Loucy (cell line): ENCODE measurements at regions not wholly inside any gene's neighbourhood (a gene's known extent, or its start where the extent isn't known, plus 50 kb on each side); places are given as distances from the start of the nearest gene placed in this dataset.

Source experiments
- H2AFZ ChIP-seq: fragments of 200-600 bp; sonication (generic); 2 replicates; pipeline ENCODE4 v1.6.0; 2016; ENCODE audit warnings: antibody characterized with exemption, mild to moderate bottlenecking, low read length, moderate library complexity
- H3F3A ChIP-seq: fragments of 200-600 bp; 2 replicates; pipeline ENCODE4 v1.6.0; 2016; ENCODE audit warnings: antibody characterized with exemption, low read depth, mild to moderate bottlenecking
- H3K27me3 ChIP-seq: fragments of 200-600 bp; sonication (generic); 2 replicates; pipeline ENCODE4 v1.6.1; 2014; ENCODE audit warnings: low read length, mild to moderate bottlenecking; ENCODE audit not compliant: insufficient read depth, poor library complexity, severe bottlenecking
- H3K36me3 ChIP-seq: fragments of 200-600 bp; sonication (generic); 2 replicates; pipeline ENCODE4 v1.6.1; 2016; ENCODE audit warnings: low read length; ENCODE audit not compliant: insufficient read depth
- H3K4me1 ChIP-seq: fragments of 200-600 bp; sonication (generic); 2 replicates; pipeline ENCODE4 v1.5.1; 2014; ENCODE audit warnings: low read length, mild to moderate bottlenecking; ENCODE audit not compliant: insufficient read depth, poor library complexity, severe bottlenecking
- H3K4me2 ChIP-seq: fragments of 200-600 bp; sonication (generic); 2 replicates; pipeline ENCODE4 v1.6.0; 2014; ENCODE audit warnings: antibody characterized with exemption, low read length, low read depth, mild to moderate bottlenecking; ENCODE audit not compliant: poor library complexity, severe bottlenecking
- H3K4me3 ChIP-seq: fragments of 200-600 bp; sonication (generic); 2 replicates; pipeline ENCODE4 v1.5.1; 2014; ENCODE audit warnings: low read length, mild to moderate bottlenecking, mixed read lengths; ENCODE audit not compliant: poor library complexity, severe bottlenecking
- H3K79me2 ChIP-seq: fragments of 200-600 bp; sonication (generic); 2 replicates; pipeline ENCODE4 v1.6.1; 2014; ENCODE audit warnings: low read length; ENCODE audit not compliant: insufficient read depth
- H3K9ac ChIP-seq: fragments of 200-600 bp; sonication (generic); 2 replicates; pipeline ENCODE4 v1.6.0; 2014; ENCODE audit warnings: mild to moderate bottlenecking, low read depth, low read length, moderate library complexity; ENCODE audit not compliant: poor library complexity, severe bottlenecking
- H3K9me2 ChIP-seq: fragments of 200-600 bp; sonication (generic); replicated peaks from 2 replicates; pipeline ENCODE4 v1.6.1; 2016; ENCODE audit warnings: low read depth, low read length, mixed read lengths
- H3K9me3 ChIP-seq: fragments of 200-600 bp; sonication (generic); 2 replicates; pipeline ENCODE4 v1.6.1; 2014; ENCODE audit warnings: mild to moderate bottlenecking, antibody characterized with exemption, low read length, low read depth; ENCODE audit not compliant: insufficient read depth
- H4K20me1 ChIP-seq: fragments of 200-600 bp; sonication (generic); 2 replicates; pipeline ENCODE4 v1.6.0; 2014; ENCODE audit warnings: antibody characterized with exemption, low read length, mild to moderate bottlenecking; ENCODE audit not compliant: insufficient read depth, poor library complexity, severe bottlenecking
- EZH2phosphoT487 ChIP-seq: fragments of 200-600 bp; IDR thresholded peaks from 2 replicates; pipeline ENCODE4 v1.6.1; 2018; ENCODE audit warnings: antibody characterized with exemption, mild to moderate bottlenecking, moderate library complexity, borderline replicate concordance
- TF ChIP-seq, protein P1 (sequence below): fragments of 200-600 bp; sonication (generic); conservative IDR thresholded peaks from 2 replicates; pipeline ENCODE4 v1.5.1; 2014; ENCODE audit warnings: mild to moderate bottlenecking, antibody characterized with exemption, low read length

DNA sequence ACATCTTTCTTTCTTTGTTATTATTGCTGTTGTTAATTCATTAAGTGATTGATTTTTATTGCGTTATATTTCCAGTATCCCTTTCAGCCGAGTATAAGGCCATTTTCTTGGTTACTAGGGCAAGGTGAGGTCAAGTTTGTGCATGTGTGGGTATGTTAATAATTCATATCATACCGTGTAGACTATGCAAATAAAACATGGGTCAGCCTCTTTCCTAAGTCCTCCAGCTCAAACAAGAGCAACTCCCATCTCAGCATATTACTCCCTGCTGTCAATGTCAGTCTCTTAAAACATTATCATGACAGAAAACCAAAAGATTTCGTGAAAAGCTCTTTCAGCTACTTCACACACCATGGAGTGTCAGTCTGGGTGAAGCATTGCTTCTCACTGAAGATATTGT is 103.9 kb upstream of the ST8SIA2 start:
- no peaks in the 10 kb centered on the region for H3K79me2 ChIP-seq
- no peaks in the 10 kb centered on the region for H3K9me2 ChIP-seq
- no peaks in the 10 kb centered on the region for H3F3A ChIP-seq
- H3K4me2 ChIP-seq: no peak overlapping the region
- H3K27me3 ChIP-seq: no peaks in the 10 kb centered on the region
- no peak overlapping the region for H3K4me3 ChIP-seq
- no peak overlapping the region for H2AFZ ChIP-seq
- TF ChIP-seq EZH2phosphoT487: no peak
- TF ChIP-seq, protein P1, sequence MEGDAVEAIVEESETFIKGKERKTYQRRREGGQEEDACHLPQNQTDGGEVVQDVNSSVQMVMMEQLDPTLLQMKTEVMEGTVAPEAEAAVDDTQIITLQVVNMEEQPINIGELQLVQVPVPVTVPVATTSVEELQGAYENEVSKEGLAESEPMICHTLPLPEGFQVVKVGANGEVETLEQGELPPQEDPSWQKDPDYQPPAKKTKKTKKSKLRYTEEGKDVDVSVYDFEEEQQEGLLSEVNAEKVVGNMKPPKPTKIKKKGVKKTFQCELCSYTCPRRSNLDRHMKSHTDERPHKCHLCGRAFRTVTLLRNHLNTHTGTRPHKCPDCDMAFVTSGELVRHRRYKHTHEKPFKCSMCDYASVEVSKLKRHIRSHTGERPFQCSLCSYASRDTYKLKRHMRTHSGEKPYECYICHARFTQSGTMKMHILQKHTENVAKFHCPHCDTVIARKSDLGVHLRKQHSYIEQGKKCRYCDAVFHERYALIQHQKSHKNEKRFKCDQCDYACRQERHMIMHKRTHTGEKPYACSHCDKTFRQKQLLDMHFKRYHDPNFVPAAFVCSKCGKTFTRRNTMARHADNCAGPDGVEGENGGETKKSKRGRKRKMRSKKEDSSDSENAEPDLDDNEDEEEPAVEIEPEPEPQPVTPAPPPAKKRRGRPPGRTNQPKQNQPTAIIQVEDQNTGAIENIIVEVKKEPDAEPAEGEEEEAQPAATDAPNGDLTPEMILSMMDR: no peak
- no peaks in the 10 kb centered on the region for H3K4me1 ChIP-seq
- H3K36me3 ChIP-seq: no peaks in the 10 kb centered on the region
- no peaks in the 10 kb centered on the region for H3K9me3 ChIP-seq
- H3K9ac ChIP-seq: no peak overlapping the region
- no peaks in the 10 kb centered on the region for H4K20me1 ChIP-seq

DNA sequence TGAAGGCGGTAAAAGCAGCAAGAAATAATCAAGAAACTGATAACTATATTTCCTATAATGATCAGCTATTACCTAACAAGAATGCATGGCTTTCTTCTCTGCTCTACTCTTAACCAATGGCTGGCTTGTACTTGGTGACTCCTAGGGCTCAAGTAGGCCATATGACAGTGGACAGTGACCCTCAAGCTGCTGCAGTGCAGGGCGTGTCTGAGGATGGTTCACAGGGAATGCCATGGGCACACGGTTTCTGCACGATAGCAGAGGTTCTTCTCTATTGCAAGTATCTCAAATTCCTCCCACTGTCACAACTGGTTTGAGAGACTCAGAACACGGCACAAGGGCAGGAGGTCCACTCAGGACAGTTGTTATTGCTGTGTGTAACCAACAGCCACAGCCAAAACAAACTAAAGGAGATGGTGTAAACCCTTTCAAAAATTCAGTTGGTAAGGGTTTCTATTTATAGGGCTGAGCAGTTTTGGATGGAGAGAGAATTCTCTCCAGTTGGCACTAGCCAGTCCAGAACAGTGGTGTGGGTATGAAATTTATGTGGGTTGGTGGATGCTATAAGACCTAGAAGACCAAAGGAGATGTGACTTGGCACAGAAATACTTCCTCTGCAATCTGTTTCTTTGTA is 103.2 kb upstream of the ST8SIA2 start:
- TF ChIP-seq, protein P1: no peak
- no peak for TF ChIP-seq EZH2phosphoT487
- H3K9me2 ChIP-seq: no peaks in the 10 kb centered on the region

DNA sequence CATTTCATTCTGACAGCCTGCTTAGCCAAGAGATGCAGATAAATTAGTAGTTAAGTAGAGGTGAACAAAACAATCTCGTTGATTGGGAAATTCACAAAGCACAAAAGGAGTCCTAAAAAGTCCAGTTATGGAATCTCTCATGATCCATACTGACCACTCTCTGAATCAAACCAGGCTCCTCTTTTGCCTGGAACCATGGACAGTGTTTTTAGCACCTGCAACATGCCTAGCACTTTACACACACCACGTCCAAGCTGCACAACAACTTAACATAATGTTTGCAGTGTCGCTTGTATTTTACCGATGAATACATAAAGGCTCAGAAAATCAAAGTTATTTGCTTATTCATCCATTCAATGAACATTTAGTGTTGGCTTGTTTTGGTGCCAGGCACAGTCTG is 101.8 kb upstream of the ST8SIA2 start:
- Histone ChIP-seq H4K20me1 (no peaks in the 10 kb centered on the region), H3K79me2 (no peaks in the 10 kb centered on the region), H3K36me3 (no peaks in the 10 kb centered on the region), H3K9me2 (no peaks in the 10 kb centered on the region), H3K27me3 (no peaks in the 10 kb centered on the region), H3F3A (no peaks in the 10 kb centered on the region), H3K4me1 (no peaks in the 10 kb centered on the region), H3K4me2 (no peak overlapping the region), H2AFZ (no peak overlapping the region), H3K9ac (no peak overlapping the region), H3K9me3 (no peaks in the 10 kb centered on the region), H3K4me3 (no peak overlapping the region)
- TF ChIP-seq, protein P1: no peak

More for the DNA sequence above, 103.2 kb upstream of the ST8SIA2 start:
- no peaks in the 10 kb centered on the region for H3F3A ChIP-seq
- no peak overlapping the region for H3K4me2 ChIP-seq
- no peaks in the 10 kb centered on the region for H3K36me3 ChIP-seq
- no peak overlapping the region for H3K4me3 ChIP-seq
- no peaks in the 10 kb centered on the region for H3K79me2 ChIP-seq
- H3K9me3 ChIP-seq: no peaks in the 10 kb centered on the region
- no peak overlapping the region for H2AFZ ChIP-seq
- no peaks in the 10 kb centered on the region for H3K4me1 ChIP-seq
- no peak overlapping the region for H3K9ac ChIP-seq
- H4K20me1 ChIP-seq: no peaks in the 10 kb centered on the region
- no peaks in the 10 kb centered on the region for H3K27me3 ChIP-seq
